ENCODE measurements at regions not wholly inside any gene's neighbourhood (a gene's known extent, or its start where the extent isn't known, plus 50 kb on each side); places are given as distances from the start of the nearest gene placed in this dataset.

DNA sequence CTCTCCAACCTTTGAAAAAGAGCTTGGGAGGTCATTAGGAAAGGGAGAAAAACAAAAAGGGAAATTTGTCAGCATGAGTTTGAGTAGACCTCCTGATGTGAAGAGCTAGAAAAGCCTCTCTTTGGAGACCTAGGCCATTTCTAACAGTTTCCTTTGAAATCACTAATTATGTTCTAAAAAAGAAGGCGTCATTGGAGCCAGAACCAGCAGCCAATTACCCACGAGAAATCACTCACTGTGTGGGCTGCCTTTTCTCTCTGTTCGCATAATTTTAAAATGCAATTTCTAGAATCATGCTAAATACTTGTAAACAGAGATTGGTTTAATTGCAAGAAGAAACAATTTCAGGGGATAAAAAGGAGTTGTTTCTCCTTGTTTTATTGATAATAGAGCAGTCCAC, 246.3 kb upstream of the GATB start:
- H3K27me3 ChIP-seq: no peaks in the 10 kb centered on the region
- peaks cover 12% of the 10 kb centered on the region for H3K4me1 ChIP-seq
- H3K36me3 ChIP-seq: no peaks in the 10 kb centered on the region
- no peak overlapping the region for H3K4me3 ChIP-seq
- intact Hi-C loops (cut with DNase I): no loop called here
- no peak overlapping the region for H3K27ac ChIP-seq
- no peak for DNase-seq (ENCODE audit: extremely low spot score in 2 of 2)
- TF ChIP-seq POLR2A (IDR thresholded peaks at IDR 0.05) (no peak), POLR2AphosphoS5 (IDR thresholded peaks at IDR 0.05; ENCODE audit: insufficient read depth in 1 of 2, low read depth in 1 of 2) (no peak)
- TF ChIP-seq, protein P1, sequence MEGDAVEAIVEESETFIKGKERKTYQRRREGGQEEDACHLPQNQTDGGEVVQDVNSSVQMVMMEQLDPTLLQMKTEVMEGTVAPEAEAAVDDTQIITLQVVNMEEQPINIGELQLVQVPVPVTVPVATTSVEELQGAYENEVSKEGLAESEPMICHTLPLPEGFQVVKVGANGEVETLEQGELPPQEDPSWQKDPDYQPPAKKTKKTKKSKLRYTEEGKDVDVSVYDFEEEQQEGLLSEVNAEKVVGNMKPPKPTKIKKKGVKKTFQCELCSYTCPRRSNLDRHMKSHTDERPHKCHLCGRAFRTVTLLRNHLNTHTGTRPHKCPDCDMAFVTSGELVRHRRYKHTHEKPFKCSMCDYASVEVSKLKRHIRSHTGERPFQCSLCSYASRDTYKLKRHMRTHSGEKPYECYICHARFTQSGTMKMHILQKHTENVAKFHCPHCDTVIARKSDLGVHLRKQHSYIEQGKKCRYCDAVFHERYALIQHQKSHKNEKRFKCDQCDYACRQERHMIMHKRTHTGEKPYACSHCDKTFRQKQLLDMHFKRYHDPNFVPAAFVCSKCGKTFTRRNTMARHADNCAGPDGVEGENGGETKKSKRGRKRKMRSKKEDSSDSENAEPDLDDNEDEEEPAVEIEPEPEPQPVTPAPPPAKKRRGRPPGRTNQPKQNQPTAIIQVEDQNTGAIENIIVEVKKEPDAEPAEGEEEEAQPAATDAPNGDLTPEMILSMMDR (IDR thresholded peaks at IDR 0.05): no peak
- H3K9me3 ChIP-seq: no peaks in the 10 kb centered on the region

DNA sequence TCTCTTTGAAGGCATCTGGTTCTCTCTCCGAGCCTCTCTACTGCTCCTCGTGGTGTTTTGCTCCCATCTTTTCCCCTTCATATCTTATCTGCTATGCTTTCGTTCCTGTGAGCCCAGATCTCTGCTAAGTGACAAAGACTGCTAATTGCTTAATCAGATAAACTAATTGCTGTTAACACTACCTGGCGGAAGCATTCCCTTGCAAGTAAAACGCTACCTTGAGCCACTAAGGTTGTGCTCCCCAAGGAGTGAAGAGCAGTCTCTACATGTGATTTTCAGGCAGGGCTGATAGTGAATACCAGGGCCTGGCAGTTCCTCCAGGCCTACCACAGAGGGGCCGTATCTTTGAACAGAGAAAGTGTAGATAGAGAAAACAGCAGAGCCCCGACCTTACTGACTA, 244.0 kb upstream of the GATB start:
- TF ChIP-seq POLR2AphosphoS5 (IDR thresholded peaks at IDR 0.05; ENCODE audit: insufficient read depth in 1 of 2, low read depth in 1 of 2) (no peak), POLR2A (IDR thresholded peaks at IDR 0.05) (no peak)
- TF ChIP-seq, protein P1 (IDR thresholded peaks at IDR 0.05): no peak
- Histone ChIP-seq H3K27me3 (no peaks in the 10 kb centered on the region), H3K9me3 (no peaks in the 10 kb centered on the region), H3K4me3 (no peak overlapping the region), H3K36me3 (no peaks in the 10 kb centered on the region), H3K4me1 (peaks cover 5% of the 10 kb centered on the region), H3K27ac (no peak overlapping the region)
- DNase-seq (ENCODE audit: extremely low spot score in 2 of 2): no peak
- intact Hi-C loops (cut with DNase I): no loop called here

DNA sequence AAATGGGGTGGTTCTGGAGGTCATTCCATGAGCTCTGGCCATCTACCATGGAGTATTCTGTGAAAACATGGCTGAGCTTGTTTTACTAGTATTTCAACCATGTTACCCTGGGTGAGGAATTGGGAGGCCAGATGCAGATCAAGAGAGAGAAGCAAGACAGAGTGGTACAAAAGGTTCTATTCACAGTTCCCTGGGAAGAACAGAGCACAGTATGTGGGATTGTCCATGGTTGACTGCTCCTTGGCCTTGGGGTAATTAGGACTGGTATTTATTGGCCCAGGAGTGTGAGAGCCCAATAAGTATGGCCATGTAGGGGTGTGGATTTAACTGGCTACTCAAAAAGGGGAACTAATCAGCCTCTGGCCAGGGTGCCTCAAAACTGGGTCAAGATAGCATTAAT, 239.7 kb upstream of the GATB start:
- no peak for DNase-seq (ENCODE audit: extremely low spot score in 2 of 2)
- H3K27me3 ChIP-seq: no peaks in the 10 kb centered on the region
- no peak overlapping the region for H3K4me3 ChIP-seq
- H3K27ac ChIP-seq: no peak overlapping the region
- intact Hi-C loops (cut with DNase I): no loop called here
- TF ChIP-seq, protein P1 (IDR thresholded peaks at IDR 0.05): no peak
- no peak for TF ChIP-seq POLR2AphosphoS5 (IDR thresholded peaks at IDR 0.05; ENCODE audit: insufficient read depth in 1 of 2, low read depth in 1 of 2)
- no peak for TF ChIP-seq POLR2A (IDR thresholded peaks at IDR 0.05)
- H3K36me3 ChIP-seq: no peaks in the 10 kb centered on the region
- no peaks in the 10 kb centered on the region for H3K4me1 ChIP-seq
- H3K9me3 ChIP-seq: no peaks in the 10 kb centered on the region

DNA sequence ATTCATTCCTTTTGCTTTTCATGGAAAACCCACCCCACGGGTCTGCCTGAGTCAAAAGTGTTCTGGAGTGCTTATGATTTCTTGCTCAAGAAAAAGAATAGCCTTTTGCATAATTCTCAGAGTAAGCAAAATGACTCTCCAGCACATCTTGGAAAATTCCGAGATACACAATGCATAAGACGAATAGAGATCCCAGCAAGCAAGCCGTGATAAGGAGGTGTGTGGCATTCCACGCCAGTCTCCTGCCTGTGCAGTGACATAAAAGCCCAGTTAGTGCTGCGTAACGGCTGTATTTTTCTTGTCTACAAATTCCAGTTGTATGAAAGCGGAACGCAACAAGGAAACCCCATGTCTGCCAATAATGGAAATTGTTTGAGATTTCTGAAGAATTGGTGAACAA, 237.9 kb upstream of the GATB start:
- intact Hi-C loops (cut with DNase I): no loop called here
- no peaks in the 10 kb centered on the region for H3K9me3 ChIP-seq
- H3K4me1 ChIP-seq: no peaks in the 10 kb centered on the region
- no peaks in the 10 kb centered on the region for H3K36me3 ChIP-seq
- DNase-seq (ENCODE audit: extremely low spot score in 2 of 2): no peak
- H3K27me3 ChIP-seq: no peaks in the 10 kb centered on the region
- no peak for TF ChIP-seq POLR2A (IDR thresholded peaks at IDR 0.05)
- TF ChIP-seq, protein P1 (IDR thresholded peaks at IDR 0.05): no peak
- TF ChIP-seq POLR2AphosphoS5 (IDR thresholded peaks at IDR 0.05; ENCODE audit: insufficient read depth in 1 of 2, low read depth in 1 of 2): no peak
- no peak overlapping the region for H3K27ac ChIP-seq
- H3K4me3 ChIP-seq: no peak overlapping the region

DNA sequence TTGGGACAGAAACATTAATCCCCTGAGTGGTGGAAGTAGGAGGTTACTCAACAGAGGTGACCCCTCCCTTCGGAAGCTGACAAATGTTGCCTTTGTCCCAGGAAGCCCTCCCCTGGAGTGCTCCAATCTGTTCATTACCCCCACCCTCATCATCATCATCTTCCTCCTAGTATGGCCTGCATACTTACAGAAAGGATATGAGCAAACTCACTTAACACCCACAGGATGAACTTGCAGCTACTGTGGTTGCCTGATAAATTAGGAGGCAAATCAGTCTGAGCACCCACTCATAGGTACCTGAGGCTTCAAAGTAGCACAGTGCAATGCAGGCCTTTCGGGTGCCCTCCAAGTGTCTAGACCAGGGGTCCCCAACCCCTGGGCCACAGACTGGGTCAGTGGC, 236.7 kb upstream of the GATB start:
- H3K9me3 ChIP-seq: no peaks in the 10 kb centered on the region
- no peaks in the 10 kb centered on the region for H3K36me3 ChIP-seq
- intact Hi-C loops (cut with DNase I): no loop called here
- no peaks in the 10 kb centered on the region for H3K27me3 ChIP-seq
- no peak for DNase-seq (ENCODE audit: extremely low spot score in 2 of 2)
- H3K4me1 ChIP-seq: no peaks in the 10 kb centered on the region
- TF ChIP-seq, protein P1 (IDR thresholded peaks at IDR 0.05): no peak
- TF ChIP-seq POLR2A (IDR thresholded peaks at IDR 0.05) (no peak), POLR2AphosphoS5 (IDR thresholded peaks at IDR 0.05; ENCODE audit: insufficient read depth in 1 of 2, low read depth in 1 of 2) (no peak)
- H3K27ac ChIP-seq: no peak overlapping the region
- no peak overlapping the region for H3K4me3 ChIP-seq

Data from vagina (tissue), 2 donors.